HG03103 (cell line): ENCODE measurements at regions not wholly inside any gene's neighbourhood (a gene's known extent, or its start where the extent isn't known, plus 50 kb on each side); places are given as distances from the start of the nearest gene placed in this dataset.
A peak's percentile ranks its signal among the peaks of the same experiment; 100 is the strongest.

ENCODE experiments used
- ATAC-seq: cut with Tn5 transposase; IDR thresholded peaks from one replicate; pipeline ENCODE4 v1.9.1; 2021; ENCODE audit warnings: low read depth; ENCODE audit not compliant: unreplicated experiment

DNA sequence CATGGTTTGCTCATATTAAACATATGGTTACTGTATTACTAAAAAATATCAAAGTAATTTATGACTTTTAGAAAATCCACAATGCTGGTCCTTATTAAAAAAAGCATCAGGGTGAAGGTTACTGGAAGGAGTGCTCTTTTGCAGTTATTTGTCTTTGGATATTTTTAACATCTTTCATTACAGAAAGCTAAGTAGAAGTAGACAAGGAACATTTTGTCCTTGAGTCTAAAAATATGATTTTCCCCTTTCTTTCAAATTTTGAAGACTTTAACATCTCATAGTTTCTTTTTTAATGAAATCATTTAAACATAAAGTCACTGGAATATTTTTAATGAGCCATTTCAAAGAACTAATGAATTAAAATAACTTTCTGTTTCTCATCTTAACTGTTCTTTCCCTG, 110.1 kb upstream of the TNS3 start:
- no peak for ATAC-seq

DNA sequence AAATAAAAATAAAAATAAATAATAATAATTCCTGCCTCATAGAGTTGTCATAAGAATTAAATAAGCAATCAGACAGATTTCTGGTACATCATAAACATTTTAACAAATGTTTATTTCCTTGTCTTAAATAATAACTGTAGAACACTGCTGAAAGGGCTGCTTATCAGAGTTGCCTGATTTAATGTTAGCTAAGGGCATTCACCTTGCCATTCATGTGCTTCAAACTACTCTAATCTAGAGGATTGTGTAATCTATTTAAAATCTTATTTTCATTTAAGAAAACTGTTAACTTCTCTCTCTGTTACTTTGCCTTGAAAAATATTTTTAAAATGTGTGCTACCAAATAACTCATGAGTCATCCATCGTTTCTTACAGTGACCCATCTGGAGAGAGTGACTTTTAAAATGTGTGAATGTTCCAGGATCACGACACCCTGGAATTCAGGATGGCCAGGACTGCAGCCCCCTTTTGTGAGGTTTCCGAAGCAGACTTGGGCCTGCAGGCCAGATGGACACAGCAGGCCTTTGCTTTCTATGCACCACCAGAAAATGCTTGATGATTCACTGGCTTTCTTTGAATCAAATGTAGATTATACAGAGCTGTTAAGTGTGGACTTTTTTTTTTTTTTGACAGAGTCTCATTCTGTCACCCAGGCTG, 109.1 kb upstream of the TNS3 start:
- ATAC-seq = no peak

DNA sequence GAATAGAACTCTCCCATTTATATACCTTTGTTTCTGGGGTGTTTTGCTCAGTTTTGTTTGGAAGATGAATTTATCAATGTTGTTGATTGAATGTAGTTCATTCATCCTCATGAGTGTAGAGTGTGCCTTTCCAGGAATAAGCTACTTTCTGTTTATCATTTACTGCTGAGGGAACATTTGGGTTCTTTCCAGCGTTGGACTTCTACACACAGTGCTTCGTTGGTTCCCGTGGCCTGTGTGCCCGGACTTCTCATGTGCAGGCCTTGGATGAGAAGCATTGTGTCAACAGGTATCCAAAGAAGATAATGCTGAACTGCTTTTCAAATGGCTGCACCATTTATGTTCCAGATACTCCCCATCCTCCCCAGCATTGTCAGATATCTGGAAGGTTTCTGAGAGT, 107.6 kb upstream of the TNS3 start:
- no peak for ATAC-seq

DNA sequence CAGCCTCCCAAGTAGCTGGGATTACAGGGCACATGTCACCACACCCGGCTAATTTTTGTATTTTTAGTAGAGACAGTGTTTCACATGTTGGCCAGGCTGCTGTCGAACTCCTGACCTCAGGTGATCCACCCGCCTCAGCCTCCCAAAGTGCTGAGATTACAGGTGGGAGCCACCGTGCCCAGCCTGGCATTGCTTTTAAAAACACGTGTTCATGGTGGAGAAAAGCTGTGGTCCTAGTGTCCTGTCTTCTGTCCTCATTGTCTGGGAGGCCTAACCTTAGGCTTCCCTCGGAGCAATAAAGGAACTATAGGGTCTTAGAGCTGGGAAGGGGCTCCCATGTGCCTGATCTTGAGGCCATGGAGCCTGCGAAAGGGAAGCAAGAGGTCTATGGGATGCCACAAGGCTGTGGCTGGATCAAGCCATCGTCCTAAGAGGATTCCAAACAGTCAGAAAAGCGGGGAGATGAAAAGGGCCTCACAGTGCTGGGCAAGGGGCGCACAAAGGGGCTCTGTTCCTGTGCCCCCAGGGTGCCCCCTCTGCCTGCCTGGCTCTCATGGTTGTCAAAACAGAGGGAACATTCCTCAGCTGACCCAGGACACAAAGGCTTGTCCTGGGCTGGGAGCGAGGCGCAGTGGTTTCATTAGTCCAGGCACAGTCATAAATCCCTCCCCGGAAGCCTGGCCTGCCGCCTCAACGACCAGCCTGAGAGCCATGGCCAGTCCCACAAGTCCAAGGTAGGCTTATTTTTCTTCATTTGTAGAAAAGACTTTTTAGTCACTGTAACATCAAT, 106.6 kb upstream of the TNS3 start:
- no peak for ATAC-seq

DNA sequence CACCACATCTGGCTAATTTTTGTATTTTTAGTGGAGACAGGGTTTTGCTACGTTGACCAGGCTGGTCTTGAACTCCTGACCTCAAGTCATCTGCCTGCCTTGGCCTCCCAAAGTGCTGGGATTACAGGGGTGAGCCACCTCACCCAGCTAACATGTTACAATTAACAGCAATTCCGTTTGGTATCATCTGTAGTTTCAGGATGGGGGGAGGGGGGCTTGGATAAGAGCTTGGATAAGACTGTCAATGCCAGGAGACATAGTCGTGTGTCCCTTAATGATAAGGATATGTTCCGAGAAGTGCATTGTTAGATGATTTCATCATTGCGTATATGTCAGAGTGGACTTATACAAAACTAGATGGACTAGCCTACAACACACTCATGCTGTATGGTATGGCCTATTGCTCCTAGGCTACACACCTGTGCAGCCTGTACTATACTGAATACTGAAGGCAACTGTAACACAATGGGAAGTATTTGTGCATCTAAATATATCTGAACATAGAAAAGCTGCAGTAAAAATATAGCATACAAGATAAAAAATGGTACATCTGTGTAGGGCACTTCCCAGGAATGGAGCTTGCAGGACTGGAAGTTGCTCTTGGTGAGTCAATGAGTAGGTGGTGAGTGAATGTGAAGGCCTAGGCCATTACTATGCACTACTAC, 103.9 kb upstream of the TNS3 start:
- no peak for ATAC-seq

DNA sequence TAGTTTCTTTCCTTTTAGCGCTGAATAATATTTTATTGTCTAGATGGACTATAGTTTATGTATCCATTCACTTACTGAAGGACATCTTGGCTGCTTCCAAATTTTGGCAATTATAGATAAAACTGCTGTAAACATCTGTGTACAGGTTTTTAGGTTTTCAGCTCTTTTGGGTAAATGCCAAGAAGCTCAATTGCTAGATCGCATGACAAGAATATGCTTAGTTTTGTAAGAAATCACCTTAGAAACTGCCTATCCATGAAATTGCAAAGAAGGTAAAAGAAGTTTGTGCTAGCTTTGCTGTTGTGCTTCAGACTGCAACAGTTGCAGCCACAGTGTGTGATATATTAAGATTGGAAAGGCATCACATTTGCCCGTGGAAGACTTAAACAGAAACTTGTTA, 103.2 kb upstream of the TNS3 start:
- no peak for ATAC-seq

DNA sequence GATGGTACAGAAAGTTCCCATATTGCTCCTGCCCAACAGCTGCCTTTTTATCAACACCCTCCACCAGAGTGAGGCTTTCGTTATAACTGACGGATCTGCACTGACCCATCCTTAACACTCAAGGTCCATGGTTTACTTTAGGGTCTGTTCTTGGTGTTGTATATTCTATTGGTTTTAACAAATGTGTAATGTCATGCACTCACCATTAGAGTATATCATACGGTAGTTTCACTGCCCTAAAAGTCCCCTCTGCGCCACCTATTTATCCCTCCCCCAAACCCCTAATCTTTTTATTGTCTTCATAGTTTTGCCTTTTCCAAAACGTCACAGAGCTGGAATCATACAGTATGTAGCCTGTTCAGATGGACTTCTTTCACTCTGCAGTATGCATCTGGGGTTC, 102.8 kb upstream of the TNS3 start:
- no peak for ATAC-seq

DNA sequence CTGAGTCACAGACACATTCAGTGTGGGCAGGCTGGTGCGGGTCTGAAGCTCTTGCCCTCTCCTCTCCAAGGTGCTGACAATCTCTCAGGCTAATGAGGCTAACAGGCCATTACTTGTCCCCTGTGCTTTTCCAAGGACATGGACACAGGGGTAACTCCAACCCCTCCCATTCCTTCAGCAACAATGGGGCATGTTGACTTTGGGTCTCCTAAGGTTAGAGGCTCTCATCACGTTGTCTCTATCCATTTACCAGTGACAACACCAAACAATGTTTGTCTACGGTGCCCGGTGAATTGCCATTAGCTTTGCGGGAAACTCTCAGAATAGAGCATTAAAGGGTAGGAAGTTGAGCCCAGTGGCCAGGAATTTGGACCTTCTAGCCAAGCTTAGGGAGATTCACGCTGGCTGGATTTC, 101.6 kb upstream of the TNS3 start:
- ATAC-seq = no peak

DNA sequence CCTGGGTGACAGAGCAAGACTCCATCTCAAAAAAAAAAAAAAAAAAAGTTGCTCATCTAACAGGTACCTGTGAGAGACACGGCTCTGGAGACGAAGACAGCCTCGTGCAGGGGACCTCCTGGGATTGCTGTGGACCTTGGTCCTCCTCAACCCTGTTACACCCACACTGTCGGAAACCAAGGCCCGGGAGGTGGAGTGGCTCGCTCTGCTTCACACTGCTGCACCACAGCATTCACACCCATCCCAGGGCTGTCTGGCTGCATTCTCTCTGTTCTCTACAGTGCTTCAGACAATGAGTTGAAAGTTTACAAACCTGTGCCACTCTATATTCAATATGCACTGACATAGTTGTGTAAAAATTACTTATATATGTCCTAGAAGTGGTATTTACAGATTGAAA, 101.0 kb upstream of the TNS3 start:
- no peak for ATAC-seq

DNA sequence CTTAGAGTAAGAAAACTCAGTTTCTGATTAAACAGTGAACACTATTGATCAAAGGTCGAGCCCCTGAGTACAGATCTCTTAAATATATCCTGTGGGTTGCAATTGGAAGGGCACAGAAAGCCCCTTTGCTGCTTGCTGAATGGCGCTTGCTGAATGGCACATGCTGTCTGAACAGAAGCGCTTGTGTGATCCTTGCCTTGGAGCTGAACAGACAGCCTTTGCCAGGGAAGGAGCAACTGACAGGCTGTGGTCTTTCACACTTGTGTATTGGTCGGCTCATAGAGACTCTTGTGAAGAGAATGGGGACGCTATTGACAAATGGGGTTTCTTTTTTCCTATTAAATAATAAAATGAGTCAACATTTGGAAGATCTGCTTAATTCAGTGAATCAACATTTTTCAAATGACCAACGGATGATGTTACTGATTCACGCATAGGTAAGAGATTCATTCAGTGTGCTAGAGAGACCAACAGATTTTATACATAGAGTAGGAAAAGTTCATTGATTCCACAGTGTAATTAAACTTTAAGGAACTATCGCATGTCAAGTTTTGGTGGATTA, 99.4 kb upstream of the TNS3 start:
- ATAC-seq = no peak

DNA sequence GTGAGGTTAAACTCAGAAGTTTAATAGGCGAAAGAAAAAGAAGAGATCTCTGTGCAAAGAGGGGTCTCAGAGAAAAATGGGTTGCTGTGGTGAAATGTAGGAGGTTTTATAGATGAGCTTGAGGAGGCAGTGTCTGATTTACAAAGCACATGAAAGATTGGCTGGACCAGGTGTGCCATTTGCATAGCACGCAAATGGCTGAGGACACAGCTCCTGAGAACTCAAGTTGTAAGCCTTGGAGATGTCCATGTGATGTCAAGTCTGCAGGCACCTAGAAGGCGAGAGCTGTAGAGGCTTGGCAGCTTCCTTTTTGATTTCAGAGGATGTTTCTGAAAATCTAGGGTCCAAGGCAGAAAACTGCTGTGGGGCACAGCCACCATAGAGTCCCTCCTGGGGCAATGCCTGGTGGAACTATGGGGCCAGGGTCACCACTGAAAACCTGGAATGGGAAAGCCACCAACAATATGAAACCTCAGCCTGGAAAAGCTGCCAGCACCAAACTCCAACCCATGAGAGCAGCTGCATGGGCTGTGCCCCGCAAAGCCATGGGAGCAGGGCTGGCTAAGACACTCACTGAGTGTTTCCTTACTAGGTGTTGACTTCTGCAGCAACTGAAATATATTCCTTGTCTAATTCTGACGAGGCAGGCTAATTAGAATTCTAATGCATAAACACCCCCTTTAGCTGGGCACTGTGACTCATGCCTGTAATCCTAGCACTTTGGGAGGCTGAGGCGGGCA, 96.9 kb upstream of the TNS3 start:
- no peak for ATAC-seq

DNA sequence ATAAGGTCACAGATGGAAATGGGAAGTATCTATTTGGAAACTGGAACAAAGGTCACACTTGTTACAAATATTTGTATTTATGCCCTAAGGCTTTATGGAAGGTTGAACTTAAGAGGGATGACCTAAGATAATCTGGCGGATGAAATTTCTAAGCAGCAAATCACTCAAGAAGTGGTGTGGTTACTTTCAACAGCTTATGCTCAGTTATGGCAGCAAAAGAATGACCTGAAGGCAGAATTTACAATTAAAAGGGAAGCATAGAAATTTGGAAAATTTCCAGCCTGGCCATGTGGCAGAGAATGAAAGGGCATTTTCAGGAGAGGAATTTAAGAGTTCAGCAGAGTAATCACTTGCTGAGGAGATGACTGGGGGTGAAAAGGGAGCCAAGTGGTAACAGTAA, 95.8 kb upstream of the TNS3 start:
- no peak for ATAC-seq

DNA sequence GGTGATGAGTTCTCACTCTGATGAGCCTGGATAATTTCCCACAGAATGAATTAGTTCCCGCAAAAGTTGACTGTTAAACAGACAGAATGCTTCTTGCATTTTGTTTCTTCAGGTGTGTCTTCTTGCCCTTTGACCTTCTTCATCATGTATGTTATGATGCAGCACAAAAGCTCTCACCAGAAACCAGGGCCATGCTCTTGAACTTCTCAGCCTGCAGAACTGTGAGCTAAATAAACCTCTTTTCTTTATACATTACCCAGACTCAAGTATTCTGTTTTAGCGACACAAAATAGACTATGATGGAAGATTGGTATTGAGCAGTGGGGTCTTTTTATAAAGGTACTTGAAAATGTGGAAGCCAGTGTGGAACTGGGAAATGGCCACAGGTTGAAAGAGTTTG, 95.2 kb upstream of the TNS3 start:
- no peak for ATAC-seq

DNA sequence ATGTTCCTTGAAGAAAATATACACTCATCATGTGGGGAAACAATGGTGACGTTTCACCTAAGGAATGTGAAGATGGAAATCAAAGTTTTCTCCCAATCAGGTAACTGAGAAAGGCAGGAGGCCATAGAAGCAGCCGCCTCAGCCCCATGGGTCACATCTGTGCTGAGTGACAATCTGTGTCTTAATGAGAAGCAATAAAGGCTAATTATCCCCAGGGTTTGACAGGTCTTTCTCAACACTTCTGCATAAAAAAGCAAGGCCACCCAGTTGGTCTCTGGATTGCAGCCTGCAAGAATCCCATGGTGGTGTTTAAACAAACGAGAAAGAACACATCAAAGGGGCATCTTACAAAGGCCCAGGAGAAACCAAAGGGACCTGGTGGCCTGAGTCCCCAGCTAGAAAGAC, 91.1 kb upstream of the TNS3 start:
- no peak for ATAC-seq

DNA sequence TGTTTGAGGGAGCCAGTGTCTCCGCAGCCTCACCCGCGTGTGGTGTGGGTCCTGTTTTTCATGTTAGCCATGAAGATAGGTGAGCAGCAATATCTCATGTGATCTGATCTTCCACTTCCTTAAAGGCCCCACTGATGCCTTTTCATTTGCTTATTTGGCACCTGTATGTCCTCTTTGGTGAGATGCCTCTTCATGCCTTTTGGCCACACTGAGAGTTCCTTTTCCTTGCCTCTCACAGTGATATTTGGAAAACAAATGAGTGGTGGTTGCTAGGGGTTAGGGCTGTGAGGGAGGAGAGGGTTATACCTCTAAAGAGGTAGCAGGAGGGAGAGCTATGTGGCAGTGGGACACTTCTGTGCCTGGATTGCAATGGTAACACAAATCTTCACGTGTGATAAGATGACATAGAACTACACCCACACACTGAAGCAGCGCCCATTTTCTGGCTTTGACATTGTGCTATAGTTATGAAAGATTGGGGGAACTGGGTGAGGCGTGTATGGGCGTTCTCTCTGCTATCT, 90.4 kb upstream of the TNS3 start:
- no peak for ATAC-seq

DNA sequence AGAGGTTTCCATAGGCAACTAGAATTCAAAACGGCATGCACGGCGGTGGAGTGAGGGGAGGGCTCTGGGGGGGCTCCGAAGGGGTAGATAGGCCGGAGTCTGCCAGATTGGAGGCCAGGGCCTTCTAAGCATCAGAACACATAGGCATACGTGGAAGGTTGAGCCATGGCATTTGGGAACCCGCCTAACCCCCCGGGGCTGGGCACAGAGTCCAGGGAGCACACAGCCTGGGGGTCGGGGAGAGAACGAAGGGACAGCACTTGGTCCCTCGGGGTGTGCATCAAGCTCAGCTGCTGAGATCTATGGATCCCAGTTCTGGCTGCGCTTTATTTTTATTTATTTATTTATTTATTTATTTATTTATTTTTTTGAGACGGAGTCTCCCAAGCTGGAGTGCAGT, 89.4 kb upstream of the TNS3 start:
- ATAC-seq = no peak

DNA sequence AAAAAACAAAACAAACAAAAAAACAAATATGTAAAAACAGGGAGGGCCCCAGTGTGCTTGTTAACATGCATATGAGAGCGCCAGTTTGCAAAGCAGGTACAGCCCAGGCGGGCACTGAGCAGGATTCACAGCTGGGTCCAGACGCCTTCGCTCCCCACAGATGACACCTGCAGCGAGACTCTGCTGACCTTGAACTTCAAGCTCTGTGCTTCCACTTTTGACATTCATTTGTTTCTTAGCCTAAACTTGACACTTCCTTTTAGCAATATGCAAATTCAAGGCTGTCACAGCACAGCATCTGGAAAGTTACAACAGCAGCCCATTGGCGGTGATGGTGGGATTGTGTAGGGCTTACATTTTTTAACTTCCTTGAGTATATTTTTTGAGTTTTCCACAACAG, 88.8 kb upstream of the TNS3 start:
- ATAC-seq = peak; percentile 54

DNA sequence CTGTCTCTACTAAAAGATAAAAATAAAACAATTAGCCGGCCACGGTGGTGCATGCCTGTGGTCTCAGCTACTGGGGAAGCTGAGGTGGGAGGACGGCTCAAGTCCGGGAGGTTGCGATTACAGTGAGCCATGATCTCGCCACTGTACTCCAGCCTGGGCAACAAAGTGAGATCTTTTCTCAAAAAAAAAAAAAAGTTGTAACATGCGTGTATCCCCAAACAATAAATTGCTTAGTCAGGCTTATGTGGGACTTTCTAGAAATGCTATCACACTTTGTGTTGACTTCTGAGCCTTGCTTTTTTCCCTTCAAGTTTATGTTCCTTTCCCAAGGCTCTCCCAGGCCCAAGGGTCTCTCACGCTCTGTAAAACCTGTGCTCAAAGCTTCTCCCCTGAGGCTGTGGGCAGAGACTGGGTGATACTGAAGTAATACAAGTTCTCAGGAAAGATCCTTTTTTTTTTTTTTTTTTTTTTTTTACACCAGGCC, 88.0 kb upstream of the TNS3 start:
- no peak for ATAC-seq

DNA sequence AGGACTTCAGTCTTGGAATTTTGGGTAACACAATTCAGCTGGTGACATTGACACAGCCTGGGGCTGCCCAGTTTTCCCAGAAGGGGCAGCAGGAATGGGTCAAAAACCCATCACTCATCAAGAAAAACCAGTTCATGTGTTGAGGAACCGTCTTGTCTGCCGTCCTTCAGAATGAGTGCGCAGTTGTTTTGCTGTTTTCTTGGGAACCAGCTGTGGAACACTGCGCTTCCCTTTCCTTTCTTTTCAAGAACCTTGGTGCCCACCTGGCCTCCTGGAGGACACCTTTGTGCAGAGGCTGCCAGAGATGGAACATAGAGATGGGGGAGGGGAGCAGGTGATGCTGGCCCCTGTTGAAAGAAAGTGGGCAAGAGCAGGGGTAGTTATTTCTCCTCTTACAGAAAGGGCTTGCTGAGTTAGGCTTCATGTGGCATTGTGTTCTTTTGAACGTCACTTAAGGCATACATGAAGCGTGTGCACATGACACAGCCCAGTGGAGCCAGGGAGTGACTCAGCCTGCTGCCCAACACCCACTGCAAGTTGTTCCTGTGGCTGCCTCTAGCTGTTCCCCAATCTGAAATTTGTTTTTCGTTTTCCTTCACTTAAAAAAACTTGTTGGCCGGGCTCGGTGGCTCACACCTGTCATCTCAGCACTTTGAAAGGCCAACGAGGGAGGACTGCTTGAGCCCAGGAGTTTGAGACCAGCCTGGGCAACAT, 87.4 kb upstream of the TNS3 start:
- ATAC-seq = peak; percentile 89
